Stimulated activated CD4-positive, alpha-beta T cell treated with anti-CD3 and anti-CD28 coated beads, TNF-alpha, amount 100 ng/mL, for 1 hour (primary cell): ENCODE measurements at regions not wholly inside any gene's neighbourhood (a gene's known extent, or its start where the extent isn't known, plus 50 kb on each side); places are given as distances from the start of the nearest gene placed in this dataset.

Source experiments
- DNase-seq, 3 donors: peaks; one replicate each; pipeline ENCODE4 v3.0.0-alpha.2; 2020; ENCODE audit warnings: low read depth in 3 of 3, low spot score in 1 of 3

GRCh38 chr2:19846567-19846966, 55.2 kb downstream of the TTC32 start:
- no peak for DNase-seq

GRCh38 chr2:19846030-19846429, 55.8 kb downstream of the TTC32 start:
- DNase-seq: no peak

GRCh38 chr2:19845323-19845920, 56.4 kb downstream of the TTC32 start:
- DNase-seq: no peak

GRCh38 chr2:19844750-19845149, 57.0 kb downstream of the TTC32 start:
- no peak for DNase-seq

- no peak for DNase-seq
Measured at GRCh38 chr2:19843992-19844515, 57.7 kb downstream of the TTC32 start.

GRCh38 chr2:19841918-19842693, 59.7 kb downstream of the TTC32 start:
- no peak for DNase-seq

GRCh38 chr2:19839438-19839837, 62.3 kb downstream of the TTC32 start:
- no peak for DNase-seq

- DNase-seq: no peak
Measured at GRCh38 chr2:19838616-19839015, 63.2 kb downstream of the TTC32 start.

- no peak for DNase-seq
Measured at GRCh38 chr2:19837235-19837766, 64.5 kb downstream of the TTC32 start.

- no peak for DNase-seq
Measured at GRCh38 chr2:19835781-19836281, 66.0 kb downstream of the TTC32 start.

- no peak for DNase-seq
Measured at GRCh38 chr2:19833978-19834377, 67.8 kb downstream of the TTC32 start.

GRCh38 chr2:19829672-19830071, 72.1 kb downstream of the TTC32 start:
- no peak for DNase-seq

GRCh38 chr2:19826874-19827273, 74.9 kb downstream of the TTC32 start:
- DNase-seq: no peak

GRCh38 chr2:19823507-19823906, 78.3 kb downstream of the TTC32 start:
- DNase-seq: no peak

GRCh38 chr2:19819097-19820065, 82.4 kb downstream of the TTC32 start:
- no peak for DNase-seq

GRCh38 chr2:19818543-19818942, 83.2 kb downstream of the TTC32 start:
- DNase-seq: no peak

- no peak for DNase-seq
Measured at GRCh38 chr2:19818039-19818438, 83.7 kb downstream of the TTC32 start.

GRCh38 chr2:19815746-19816145, 86.0 kb downstream of the TTC32 start:
- DNase-seq: no peak

- DNase-seq: no peak
Measured at GRCh38 chr2:19812166-19812565, 89.6 kb downstream of the TTC32 start.

- no peak for DNase-seq
Measured at GRCh38 chr2:19811186-19811585, 90.6 kb downstream of the TTC32 start.

- no peak for DNase-seq
Measured at GRCh38 chr2:19810637-19811036, 91.1 kb downstream of the TTC32 start.
